HCEC 1CT (cell line): ENCODE measurements at regions not wholly inside any gene's neighbourhood (a gene's known extent, or its start where the extent isn't known, plus 50 kb on each side); places are given as distances from the start of the nearest gene placed in this dataset.

ENCODE experiments used
- DNase-seq: peaks from one replicate; pipeline ENCODE4 v3.0.0-alpha.2; 2017

DNA sequence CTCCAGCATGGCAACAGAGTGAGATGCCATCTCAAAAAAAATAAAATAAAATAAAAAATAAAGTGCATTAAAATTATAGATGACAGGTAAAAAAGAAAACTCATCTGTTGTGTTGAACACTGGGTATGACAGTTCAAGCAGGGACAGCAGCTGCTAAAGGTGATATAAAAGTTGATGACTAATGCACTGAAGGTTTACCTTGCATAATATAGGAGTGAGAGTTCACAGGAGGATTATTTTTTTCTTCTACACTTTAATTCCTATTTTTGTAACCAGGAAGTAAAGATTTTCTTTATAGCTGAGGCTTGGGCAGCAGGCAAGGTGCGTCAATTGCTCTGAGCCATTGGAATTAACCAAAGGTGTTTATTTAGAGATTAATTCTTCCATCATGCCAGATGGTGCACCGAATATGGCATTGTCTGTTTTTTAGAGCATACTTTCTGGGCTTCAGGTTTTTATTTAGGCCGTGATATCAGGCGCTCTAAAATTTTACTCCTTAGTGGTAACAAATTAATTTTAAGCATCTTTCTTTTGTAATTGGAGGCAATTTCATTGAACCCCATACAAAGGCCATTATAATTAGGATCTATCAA, 337.0 kb upstream of the SLC10A2 start:
- no peak for DNase-seq

DNA sequence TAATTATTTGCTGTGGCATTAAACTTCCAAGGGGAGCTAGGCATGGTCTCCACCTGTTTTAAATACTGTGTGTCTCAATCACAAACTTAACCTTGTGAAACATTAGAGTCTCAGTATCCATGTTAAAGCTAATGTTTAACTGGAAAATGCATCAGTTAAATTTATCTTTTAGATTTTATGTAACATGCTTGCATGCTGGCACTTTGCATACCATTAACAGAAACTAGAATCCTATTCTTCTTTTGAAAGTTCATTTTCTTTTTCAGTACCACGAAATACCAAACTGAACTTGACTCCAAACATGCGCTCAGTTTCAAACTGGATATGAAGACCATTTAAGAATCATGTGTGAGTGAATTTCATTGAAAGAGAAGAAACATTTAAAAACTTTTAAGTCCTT, 328.9 kb upstream of the SLC10A2 start:
- no peak for DNase-seq

GRCh38 chr13:103394618-103395017, 328.4 kb upstream of the SLC10A2 start:
- DNase-seq: no peak

DNA sequence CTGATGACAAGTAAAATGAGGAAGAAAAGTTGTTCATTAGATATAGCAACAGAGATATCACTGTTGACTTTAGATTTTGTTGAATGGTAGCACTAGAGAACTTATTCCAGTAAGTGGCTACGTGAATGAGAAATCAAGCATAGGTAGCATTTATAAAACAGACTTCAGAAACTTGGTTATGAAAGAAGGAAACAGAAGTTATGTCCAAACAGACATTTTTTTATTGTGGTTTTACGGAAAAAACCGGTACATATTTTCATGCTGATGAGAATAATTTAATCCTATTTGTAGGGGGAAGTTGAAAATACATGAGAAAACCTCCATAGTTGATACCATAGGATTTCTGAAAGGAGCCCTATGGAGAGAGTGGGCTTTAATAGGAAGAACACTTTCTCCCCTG, 325.7 kb upstream of the SLC10A2 start:
- DNase-seq: no peak

DNA sequence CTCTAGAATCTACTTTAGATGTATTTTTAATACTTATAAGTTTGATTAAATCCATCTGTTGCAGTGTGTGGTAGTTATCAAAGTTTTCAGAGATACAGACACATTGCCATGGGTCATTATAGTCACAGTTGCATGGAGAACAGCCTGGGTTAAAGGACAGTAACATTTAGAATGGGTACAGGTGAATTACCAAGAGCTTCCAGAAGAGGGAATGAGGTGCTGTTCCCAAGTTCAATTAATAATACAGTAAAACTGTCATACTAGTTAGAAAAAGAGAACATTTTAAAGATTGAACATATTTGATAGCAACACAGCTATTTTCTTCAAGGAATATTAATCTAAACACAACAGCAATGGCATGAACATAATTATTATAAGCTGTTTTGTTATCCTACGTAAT, 322.6 kb upstream of the SLC10A2 start:
- DNase-seq: no peak

DNA sequence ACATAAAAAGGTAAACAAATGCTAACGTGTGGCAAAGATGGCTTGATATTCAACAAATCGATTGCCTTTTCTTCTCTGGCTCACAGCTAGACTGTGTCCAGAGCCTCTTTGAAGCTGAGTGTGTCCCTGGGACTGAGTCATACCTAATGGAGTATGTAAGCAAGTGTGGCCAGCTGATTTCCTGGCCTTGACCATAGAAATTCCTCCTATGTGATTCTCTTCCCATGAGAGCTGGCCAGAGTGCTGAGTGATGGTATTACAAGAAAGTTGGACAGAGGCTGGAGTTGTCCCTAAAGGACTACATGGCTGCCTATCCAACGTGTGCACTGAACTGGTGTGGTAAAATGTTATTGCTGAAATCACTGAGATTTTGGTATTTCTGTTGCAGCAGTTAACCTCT, 320.1 kb upstream of the SLC10A2 start:
- no peak for DNase-seq

GRCh38 chr13:103373916-103374315, 307.7 kb upstream of the SLC10A2 start:
- no peak for DNase-seq

GRCh38 chr13:103371271-103371670, 305.1 kb upstream of the SLC10A2 start:
- no peak for DNase-seq

GRCh38 chr13:103370790-103371189, 304.6 kb upstream of the SLC10A2 start:
- no peak for DNase-seq

- no peak for DNase-seq
These were observed 292.2 kb upstream of the SLC10A2 start for GRCh38 chr13:103358255-103358932.

DNA sequence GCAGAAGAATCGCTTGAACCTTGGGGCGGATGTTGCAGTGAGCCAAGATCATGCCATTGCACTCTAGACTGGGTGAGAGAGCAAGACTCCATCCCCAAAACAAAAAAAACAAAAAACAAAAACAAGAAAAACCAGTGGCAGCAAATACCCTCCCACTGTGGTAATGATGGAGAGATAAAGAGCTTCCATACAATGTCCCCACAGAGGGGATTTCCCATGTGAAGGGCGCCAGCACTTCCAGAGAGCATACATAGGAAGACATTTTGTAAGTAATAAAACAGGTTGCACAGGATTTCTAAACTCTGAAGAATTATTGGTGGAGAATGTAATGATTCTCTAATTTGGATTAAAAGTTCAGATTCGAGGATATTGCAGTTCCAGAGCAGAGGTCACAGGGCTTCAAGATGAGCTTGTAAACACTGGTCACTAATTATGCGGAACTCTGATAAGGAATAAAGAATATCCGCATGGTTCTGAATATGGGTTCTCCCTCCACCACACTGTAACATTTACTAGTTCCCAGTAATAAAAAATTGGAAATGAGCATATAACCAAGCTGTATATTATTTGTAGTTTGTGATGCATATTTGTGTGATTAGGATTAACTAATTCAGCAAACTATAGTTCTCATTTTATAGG, 290.1 kb upstream of the SLC10A2 start:
- no peak for DNase-seq

GRCh38 chr13:103354171-103354570, 288.0 kb upstream of the SLC10A2 start:
- DNase-seq: no peak

DNA sequence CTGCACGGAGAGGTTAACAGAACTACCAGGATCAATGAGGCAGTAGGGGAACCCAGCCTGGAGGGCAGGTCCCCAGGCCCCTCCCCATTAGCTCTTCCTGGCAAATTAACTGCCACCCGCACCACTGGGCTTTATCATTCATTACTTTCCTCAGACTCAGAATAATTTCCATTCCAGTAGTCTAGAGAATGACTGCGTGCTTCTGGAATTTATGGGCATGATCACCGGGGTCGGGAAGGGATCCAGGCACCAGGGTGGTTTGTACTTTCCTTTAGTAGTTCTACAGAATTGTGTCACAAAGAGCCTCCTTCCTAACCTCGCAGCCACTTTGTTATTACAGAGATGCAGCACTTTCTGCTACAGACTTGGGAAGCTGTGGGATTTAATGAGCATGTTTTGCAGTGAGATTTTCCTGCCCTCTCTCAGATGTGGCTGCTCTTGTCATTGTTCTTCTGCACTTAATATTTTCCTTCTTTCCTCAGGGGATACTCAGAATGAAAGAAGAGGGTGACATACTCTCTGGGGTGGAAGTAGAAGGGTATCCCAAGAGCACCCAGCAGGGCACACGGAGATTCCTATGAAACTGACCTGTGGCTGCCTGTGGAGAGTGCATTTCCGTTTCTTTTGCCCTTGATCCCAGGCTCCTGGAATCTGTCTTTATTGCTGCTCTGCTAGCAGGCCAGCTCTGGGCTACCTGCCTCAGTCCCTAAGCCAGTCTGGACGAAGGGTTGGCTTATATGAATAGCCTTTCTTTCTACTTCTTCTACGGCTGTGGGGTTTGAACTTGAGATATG, 285.0 kb upstream of the SLC10A2 start:
- no peak for DNase-seq

DNA sequence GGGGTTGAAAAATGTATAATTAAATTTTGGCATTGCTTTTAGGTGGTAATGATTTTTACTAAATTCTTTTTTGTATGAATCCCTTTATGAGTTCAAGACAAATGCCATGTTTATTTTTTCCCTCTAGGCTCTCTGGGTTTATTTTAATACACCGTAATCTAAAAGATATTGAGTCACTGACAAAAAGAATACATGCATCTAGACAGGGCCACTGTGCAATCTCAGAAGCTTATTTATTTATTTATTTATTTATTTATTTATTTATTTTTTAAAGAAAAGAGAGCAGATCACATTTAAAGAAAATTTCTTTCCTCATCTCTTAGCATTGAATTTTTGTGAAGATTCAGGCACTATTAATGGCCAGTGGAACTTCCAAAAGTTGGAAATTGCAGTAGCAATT, 283.9 kb upstream of the SLC10A2 start:
- DNase-seq: no peak

DNA sequence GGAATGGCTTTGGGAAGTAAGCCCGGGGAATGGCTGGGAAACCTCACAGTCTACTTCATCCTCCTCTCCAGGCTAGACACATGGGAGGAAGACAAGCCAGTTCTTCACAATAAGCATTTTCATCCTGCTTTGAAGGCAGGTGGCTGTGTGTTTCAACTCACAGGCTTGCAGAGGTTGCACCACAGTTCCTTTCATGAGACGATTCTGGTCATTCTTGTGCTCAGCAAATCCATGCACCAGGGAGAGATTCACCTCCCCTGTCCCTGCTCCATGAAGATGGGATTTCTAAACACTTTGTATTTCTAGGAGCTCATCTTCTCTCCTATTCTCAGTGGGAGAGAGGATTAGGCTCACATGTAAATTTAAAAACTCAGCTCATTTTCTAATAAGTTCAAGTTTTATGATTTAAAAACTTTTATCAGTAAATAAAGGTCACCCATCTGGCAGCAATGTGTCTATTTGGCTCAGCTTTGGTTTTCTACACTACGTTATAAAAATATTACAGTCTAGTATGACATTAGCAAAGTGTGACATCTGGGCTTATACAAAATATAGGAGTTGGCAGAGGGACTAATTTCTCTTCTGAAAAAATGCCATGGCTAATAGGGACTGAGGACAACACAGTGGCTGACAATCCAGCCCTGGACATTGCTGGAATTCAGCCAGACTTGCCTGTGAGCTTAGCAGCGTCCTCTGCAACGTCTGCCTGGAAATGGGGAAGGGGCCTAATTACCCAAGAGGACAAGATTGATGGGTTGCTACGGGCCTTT, 283.2 kb upstream of the SLC10A2 start:
- DNase-seq: no peak

DNA sequence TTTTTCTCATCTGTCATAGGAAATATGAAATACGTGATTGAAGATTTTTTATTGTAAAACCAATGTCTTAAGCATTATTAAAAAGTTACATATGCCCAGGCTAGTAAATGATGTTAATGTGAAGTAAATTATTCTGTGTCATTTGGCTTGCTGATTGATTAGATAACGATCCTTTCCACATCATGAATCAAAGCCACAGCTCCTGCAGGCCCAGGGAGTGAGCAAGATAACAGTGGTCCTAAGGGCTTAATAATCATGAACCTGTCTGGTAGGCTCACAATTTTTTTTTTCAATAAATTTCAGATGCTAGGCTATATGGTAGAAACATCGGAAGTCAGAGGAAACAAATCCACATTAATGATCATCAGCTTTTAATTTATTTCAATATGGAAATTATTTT, 269.0 kb upstream of the SLC10A2 start:
- no peak for DNase-seq

GRCh38 chr13:103331924-103332323, 265.7 kb upstream of the SLC10A2 start:
- no peak for DNase-seq

- DNase-seq: no peak
These were observed 262.7 kb upstream of the SLC10A2 start for GRCh38 chr13:103328899-103329298.

DNA sequence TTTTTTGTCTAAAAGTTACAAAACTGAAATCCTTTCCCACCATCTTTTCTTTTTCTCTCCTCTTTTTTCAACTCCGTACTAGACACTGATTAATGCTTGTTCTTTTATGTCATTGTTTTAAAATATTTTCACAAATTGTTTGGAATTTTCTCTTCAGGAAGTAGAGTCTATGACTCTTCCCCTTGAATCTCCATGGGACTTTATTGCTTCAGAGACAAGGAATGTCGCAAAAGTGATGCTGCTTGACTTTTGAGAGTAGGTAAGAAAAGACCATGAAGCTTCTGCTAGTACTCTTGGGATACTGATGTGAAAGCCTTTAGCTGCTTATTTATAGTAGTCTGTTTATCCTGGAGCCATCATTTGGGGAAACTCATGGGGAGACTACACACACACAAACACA, 260.1 kb upstream of the SLC10A2 start:
- DNase-seq: no peak

DNA sequence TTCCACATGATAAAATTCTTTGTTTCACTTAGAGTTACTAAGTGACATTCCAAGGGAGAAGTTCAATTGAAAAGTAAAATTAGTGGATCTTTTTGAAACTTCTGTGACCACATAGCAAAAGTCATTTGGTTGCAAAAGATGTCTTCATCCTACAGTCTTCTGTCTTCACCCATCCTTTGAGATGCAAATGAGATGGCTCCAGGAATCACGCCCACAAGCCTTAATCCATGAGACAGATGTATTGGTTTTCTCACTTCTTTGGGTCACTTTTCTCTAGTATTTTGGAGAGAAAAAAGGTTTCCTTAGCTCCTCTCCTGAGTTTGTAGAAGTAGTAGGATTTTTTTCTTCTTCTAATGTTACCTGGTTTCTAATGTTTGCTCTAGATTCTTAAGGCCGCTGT, 259.5 kb upstream of the SLC10A2 start:
- no peak for DNase-seq

GRCh38 chr13:103324641-103325040, 258.4 kb upstream of the SLC10A2 start:
- no peak for DNase-seq

DNA sequence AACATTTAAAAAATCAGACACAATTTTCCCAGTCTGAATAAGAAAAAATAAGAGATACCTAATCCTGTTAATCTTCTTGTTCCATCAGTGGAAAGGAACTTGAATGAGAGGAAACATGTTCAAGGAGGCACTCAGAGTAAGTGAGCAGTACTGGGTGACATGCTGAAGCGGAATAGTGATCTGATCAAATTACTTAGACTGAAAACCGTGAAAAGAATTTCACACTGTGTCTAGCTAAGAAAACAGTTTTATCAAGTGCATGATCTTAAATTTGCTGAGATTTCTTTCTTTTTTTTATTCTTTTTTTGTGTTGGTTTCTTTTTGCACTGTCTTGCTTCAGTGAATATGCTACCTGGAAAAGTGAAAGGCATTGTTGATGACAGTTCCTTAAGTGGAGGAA, 249.5 kb upstream of the SLC10A2 start:
- no peak for DNase-seq

- DNase-seq: no peak
These were observed 246.2 kb upstream of the SLC10A2 start for GRCh38 chr13:103312467-103312866.
